ENCODE measurements at regions not wholly inside any gene's neighbourhood (a gene's known extent, or its start where the extent isn't known, plus 50 kb on each side); places are given as distances from the start of the nearest gene placed in this dataset.
"Not testable (repeated sequence)": the region's sequence is repeated elsewhere in the genome, so short reads cannot be mapped to it uniquely, and the experiment has no call there.

DNA sequence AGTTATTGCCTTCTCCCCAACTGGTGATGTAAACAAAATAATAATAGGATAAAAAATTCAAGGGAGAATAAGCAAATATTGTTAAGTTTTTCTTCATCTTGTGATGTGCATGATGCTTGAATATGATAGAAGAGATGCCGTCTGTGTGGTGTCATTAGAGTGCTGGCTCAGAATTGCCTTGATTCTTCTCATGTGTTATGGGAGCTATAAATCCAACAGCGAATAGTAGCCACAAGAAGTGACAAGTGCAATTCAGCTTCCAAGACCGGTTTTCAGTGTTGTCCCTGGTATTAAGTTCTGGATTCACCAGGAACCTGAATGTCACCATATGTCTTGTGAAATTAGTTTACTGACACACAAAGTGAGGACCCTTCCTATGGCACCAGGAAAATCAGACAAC is 547.0 kb downstream of the NSUN3 start:
- DNase-seq (ENCODE audit: low spot score), result no peak

DNA sequence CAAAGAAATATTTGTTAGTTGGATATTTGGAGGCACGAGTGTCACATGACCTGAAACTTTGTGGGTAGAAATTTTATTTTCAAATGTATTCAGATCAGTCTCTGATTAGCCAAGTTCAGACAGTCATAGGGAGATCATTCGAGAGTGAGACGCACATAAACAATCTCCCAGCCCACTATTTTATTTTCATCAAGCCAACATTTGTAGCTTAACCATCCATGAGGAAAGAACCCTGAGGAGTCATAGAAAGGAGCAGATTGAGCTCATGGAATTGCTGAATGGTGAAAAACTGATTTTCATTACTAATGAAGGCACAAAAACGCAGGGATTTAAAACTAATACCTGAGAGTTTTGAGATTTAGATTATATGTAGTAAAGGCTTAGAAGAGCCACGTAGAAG is 548.7 kb downstream of the NSUN3 start:
- no peak for DNase-seq (ENCODE audit: low spot score)

DNA sequence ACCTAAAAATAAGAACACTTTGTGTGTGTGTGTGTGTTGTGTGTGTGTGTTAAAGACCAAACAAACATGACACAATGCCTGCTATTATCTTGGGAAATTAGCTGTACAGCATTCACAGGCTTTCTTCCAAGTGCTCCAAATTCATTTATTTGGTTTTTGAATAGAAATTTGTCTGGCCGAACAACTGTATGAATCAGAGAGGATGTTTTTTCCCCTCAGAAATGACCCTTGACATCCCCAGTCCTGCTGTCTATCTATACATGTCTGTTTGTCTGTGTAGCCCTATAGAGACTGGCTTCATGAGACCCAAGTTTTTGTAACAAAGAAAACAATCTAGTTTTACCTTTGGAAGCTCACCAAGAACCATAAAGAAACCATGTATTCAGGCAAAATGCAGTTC is 549.8 kb downstream of the NSUN3 start:
- no peak for DNase-seq (ENCODE audit: low spot score)

DNA sequence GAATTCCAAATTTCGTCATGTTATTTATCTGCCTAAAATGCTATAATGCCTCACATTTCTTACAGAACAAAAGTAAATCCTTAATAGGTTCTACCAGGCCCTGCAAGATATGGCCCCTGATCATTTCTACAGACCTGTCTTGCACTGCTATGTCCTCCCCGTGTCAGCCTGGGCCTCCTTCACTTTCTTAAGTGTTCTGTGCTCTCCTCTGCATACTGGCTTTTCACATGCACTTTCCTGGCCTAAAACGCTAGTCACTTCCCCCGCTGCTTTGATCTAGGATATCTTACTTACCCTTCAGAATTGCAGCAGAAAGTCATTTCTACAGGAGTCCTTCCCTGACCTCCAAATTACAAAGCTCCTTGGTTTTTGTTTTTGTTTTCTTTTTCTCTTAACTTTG is 551.3 kb downstream of the NSUN3 start:
- no peak for DNase-seq (ENCODE audit: low spot score)

DNA sequence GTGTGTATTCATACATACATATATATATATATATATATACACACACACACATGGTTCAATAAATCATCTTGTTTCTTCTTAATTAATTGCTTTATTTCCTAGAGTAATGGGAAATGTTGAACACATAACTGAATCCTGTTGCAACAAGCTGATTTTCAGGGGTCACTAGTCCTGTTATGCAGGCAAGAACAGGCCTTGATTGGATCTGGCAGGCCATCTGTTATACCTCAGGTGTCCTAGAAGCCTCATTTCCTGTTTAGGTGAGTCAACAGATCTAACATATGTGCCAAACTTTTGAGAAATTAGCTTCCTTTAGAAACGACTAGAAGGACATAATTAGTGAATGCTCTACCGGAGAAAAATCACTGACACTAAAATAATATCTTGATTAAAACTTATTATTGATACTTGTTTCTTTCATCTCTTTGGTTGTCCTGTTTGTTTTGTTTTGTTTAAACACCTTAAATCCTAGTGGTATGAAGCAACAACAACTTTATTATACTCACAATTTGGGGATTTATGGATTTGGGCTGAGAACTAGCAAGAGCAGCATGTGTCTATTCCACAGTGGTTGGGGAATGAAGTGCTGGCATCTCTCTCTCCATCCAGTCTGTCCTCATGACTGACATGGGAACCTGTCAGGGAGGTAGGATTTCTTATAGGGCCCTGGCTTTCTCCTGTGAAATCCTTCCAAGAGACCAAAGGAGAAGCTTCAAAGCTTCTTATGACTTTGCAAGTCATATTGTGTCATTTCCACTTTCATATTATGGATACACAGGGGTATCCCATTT is 552.6 kb downstream of the NSUN3 start:
- DNase-seq (ENCODE audit: low spot score), result no peak

DNA sequence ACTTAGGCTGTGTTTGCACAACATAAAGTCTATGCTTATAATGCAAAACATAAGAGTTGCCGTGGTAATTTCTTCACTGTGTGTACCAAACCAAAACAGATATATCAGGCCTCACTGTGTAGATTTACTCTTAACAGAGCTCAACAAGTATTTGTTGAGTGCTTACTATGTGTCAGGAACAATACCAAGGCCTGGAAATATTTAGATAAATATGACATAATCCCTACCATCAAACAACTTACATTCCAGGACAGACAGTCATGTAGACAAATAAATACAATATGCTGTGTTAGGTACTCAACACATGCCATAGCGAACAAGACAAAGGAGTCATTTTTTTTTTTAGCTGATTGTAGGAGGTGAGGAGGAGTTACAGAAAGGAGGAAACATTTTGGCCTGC is 554.0 kb downstream of the NSUN3 start:
- no peak for DNase-seq (ENCODE audit: low spot score)

DNA sequence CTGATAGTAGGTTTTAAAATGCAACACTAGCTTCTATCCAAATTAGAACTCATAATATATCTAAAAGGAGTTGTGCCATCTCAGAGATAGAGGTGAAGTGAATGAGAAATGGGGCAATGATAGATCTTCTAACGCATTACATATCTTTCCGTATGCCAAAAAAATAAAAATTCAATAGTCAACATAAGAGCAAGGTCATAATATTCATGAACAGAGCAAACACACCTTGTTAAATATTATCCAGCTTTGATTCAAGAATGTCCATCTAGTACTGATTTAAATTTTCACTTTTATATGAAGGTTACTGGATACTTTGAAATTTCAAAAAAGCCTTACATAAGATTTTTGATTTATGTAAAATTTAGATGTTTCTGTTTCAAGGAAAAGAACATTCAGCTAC is 554.5 kb downstream of the NSUN3 start:
- no peak for DNase-seq (ENCODE audit: low spot score)

DNA sequence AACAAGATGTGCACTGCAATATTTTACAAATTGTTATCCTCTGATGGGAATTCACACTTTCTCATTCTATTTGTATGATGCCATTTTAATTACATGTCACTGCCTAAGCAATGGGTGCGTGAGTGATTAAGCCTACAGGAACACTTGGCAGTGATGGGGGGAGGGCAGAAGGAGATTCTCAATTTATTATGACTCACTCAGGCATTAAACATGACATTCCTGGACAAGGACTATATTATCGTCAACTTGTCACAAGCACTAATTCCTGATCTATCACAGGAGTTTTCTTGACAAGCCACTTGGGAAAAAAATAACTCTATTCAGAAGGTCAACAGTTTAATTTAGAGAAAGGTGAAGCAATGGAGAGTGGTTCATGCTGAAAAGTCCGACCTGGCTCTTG is 556.8 kb downstream of the NSUN3 start:
- no peak for DNase-seq (ENCODE audit: low spot score)

DNA sequence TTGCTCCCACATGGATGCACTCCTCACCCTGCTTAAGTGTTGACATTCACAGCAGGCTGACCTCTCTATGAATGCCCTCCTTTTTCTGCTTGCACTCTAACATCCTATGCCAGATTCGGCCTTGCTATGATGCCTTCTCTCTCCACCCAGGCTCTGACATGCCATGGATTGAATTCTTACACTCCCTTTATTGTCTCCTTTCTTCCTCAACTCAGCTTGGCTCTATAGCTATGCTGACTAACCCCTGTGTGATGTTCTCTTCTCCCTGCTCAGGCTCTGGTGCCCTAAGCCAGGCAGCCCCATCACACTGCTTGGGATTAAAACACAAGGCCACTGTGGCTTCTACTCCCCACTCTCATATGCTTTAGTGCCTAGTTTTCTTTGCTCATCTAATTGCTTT is 563.7 kb downstream of the NSUN3 start:
- no peak for DNase-seq (ENCODE audit: low spot score)

DNA sequence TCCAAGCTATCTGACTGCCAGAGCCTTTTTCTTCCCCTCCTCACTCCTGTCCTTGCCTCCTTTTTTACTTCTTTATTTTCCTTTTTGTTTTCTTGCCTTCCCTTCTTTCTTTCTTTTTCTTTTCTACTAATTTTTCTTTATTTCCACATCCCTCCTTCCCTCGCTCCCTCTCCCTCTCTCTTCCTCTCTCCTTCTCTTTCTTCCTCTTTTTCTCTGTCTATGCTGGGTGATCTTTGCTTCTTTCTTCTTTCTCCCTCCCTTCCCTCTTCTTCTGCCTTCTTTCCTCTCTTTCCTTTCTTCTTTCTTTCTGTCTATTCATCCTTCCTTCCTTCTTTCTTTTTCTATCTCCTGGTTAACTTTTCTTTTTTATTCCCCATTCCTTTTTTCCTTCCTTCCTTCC is 564.8 kb downstream of the NSUN3 start:
- no peak for DNase-seq (ENCODE audit: low spot score)

DNA sequence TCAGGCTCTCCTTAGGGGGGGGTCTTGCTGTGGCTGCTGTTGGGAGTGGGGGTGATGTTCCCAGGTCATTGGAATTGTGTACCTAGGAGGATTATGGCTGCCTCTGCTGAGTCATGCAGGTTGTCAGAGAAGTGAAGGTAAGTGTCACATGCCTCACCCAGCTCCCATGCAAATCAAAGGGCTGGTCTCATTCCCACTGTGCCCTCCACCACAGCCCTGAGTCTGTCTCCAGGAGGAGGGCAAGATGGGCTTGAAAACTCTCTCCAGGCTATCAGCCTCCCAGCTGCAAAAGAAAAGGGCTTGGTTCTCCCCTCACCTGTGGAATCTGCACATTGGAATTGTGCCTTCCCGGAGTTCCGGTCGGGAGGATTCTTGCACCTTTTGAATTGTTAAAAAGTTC is 580.5 kb downstream of the NSUN3 start:
- no peak for DNase-seq (ENCODE audit: low spot score)

DNA sequence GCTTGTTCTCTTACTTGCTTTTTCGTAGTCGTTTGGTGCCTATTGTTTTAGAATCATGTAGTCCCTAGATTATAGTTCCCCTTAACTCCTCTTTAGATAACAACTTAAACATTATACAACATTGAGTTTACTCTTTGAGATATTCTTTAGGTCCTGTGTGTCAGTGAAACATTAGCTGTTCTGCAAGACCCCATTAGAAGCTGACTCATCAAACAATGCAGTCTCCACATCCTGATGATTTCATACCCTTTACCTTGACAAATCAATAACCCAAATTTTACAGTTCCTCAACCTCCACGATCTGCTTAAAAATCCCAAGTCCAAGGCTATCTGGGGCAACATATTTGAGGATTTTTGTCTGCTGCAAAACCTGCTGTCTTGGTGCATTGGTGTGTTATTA is 582.9 kb downstream of the NSUN3 start:
- DNase-seq (ENCODE audit: low spot score), result no peak

DNA sequence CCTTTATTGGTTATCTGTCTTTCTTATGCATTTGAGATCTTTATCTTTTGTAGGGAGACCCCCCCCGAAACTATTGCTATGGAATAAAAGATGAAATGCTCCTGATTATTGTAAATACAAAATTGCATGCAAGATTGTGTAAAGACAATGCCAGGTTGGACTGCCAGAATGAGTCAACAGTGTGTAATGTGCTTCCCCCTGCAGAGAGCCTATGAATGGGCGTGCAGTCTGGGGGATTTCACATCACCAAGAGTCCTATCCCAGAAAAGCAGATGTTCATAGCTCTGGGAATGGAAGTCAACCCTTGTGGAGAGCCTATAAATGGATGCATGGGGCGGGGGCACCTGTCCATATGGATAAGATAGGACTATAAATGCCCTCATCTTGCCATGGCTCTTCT is 584.3 kb downstream of the NSUN3 start:
- DNase-seq (ENCODE audit: low spot score), result no peak

DNA sequence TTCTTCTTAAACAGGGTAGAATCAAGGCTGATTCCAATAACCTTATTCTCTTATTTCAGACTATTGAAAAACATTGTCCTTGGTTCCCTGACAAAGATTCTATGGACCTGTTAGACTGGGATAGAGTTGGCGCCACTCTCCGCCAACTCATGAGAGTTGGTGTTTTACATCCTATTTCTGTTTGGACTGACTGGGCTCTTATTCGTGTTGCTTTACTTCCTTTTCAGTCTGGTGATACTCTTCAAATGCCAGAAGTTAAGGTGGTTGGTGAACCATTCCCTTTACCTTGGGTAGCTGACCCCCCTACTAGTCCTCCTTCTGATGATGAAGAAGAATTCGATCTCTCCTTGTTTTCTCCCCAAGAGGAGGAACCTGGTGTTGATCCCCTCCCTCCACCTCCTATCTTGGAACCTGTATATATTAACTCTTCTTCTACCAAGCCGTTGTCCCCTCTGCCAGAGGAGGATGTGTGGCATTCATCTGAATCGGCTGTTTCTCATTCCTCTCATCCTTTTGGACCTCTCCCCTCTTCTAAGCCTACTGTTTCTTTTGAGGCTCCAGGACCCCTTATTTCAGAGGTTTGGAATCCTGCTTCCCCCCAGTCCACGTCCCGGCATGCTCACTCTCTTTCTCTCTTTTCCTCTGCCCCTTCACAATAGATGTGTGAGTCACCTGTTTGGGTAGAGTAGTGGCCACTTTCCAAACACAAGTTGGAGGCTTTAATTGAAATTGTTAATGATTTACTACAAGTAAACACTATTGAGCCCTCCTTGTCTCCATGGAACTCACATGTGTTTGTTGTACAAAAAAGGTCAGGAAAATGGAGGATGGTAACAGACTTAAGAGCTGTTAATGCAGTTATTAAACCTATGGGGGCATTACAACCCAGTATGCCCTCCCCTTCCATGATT is 585.7 kb downstream of the NSUN3 start:
- DNase-seq (ENCODE audit: low spot score), result not testable (repeated sequence)

DNA sequence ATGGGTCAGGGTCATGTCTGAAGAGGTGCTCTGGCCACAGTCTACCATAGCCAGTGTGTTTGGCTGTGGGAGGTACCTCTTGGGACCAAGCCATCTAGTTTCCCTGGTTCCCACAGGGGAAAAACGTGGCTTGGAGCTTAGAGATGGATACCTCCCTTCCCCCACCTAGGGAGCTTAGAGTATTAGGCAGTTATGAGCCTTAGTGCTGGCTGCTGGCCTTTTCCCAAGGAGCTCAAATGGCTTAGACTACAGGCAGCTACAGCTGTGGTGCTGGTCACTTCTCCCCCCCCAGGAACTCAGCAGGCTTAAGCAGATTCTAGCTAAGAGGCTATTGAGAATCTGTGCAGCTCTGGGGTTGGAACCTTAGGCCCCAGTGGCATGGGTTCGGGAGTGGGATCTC is 591.2 kb downstream of the NSUN3 start:
- DNase-seq (ENCODE audit: low spot score), result no peak

DNA sequence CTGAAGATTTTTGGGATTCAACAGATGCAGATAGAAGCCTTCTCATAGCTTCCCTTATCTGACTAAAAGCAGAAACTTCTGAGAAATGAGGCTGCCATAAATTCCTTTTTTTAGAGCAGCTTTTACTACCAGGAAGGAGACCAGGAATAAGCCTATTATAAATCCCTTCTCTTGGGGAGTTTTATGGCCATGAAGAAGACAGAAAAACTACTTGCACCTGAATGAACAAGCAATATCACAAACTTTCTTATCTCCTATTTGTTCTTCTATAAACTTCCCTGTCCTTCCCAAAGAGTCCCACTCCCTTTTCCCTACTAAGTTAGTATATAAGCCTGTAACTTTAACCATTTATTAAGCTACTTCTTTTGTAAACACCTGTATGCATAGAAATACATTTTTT is 603.1 kb downstream of the NSUN3 start:
- DNase-seq (ENCODE audit: low spot score), result no peak

DNA sequence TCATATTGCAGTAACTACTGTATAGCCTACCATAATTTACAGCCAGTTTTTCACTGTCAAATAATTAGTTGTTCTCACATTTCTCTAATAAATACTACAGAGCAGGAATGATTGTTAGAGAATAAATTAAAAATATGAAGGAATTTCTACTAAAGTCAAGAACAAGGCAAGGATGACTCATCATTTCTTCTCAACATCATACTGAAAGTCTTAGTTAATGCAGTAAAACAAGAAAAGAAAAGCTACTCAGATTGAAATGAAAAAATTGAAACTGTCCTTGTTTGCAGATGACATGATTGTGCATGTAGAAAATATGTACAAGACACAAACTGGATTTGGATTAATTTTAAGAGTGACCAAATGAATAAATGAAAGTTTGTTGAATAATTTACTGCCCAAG is 608.2 kb downstream of the NSUN3 start:
- no peak for DNase-seq (ENCODE audit: low spot score)

DNA sequence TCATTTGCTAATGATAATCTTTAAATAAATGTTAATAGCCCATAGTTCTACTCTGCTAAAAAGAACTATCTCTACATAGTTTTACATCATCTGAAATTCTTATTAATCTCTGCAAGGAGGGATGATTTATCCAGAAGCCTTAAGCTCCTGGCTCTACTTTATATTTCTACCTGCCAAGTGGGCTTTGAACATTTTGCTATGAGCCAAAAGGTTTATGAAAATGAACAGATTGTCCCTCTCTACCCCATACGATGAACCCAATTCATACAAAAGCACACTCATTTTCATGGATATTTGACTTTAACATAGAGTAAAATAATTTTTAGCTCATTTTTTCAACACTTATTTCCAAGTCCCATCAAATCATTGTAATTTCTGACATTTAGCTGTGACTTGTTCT is 611.0 kb downstream of the NSUN3 start:
- no peak for DNase-seq (ENCODE audit: low spot score)

DNA sequence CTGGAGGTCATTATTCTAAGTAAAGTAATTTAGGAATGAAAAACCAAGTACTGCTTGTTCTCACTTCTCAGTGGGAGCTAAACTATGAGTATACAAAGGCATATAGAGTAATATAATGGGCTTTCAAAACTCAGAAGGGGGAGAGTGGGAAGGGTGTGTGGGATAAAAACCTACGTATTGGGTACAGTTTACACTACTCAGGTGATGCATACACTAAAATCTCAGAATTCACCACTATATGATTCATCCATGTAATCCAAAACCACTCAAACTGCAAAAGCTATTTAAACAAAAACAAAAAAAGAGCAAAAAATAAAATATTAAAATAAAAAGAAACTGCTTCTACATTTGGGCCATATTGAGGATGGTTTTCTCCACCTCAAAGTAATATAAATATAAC is 623.3 kb downstream of the NSUN3 start:
- DNase-seq (ENCODE audit: low spot score), result no peak

DNA sequence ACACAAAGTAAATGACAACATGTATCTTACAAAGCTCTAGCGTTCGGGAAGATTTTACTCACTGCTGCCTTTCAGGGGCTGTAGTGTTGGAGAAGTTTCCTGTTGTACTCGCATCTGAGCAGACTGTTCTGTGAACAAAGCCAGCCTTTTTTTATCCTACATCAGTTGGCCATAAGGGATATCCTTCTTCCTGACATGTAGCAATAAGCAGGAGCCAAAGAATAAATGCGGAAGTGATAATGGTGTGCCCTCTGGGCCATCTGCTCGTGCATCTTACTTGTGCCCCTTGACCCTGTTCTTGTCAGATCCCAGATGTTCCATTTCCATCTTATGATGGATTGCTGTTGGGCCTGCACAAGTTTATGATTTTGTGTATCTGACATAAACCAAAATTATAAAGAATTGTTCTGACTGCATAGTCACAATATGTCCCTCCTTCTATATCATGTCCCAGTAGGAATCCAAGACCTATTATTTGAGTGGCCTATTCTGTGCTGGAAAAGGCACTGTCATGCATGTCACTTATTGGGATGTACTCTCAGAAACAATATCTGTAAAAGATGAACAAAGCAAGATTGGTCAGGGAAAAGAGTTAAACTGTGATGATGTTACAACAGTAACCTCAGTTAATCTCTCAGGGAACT is 631.3 kb downstream of the NSUN3 start:
- DNase-seq (ENCODE audit: low spot score), result no peak

DNA sequence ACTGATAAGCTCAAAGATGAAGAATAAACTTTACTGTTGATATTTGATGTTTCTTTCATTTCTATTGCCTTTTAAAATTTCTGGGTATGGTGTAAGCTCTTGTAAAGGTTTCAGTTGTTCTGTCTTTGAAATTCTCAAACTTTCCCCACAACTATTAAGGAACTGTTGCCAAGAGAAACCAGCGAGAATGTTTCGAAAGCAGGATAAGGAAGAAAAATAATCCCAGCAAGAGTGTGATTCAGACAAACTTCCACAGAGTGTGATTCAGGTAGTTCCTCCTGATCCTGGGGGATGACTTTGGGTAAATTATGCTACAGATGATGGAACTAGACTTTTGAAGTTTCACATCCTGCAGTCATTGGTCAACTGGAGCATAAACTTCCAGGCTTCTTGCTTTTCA is 632.0 kb downstream of the NSUN3 start:
- DNase-seq (ENCODE audit: low spot score), result no peak

DNA sequence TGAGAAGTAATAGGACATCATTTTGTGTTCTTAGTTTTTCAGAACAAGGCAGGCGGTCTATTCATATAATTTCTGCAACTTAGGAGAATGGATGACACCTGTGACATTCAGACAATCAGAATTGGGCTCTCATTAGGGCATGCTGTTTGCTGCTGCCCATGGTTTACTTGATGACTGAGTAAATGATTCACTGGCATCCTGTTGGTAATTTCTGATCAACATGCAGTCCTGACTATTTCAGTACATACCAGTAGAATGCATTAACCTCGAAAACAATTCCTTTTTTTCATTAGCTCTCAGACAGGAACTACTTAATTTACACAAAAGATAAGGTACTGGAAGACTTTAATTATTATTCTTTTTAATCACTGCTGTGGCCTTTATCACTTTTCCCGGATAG is 641.6 kb downstream of the NSUN3 start:
- DNase-seq (ENCODE audit: low spot score), result no peak
